Limb (tissue), 2 donors: ENCODE measurements at regions not wholly inside any gene's neighbourhood (a gene's known extent, or its start where the extent isn't known, plus 50 kb on each side); places are given as distances from the start of the nearest gene placed in this dataset.

Experiments
- DNase-seq, 2 donors: peaks; one replicate each; pipeline ENCODE4 v3.0.0-alpha.2; 2016; ENCODE audit errors: extremely low spot score in 2 of 2

- no peak for DNase-seq
Measured at GRCh38 chr13:91172160-91172559, 175.3 kb upstream of the MIR17HG start.

DNA sequence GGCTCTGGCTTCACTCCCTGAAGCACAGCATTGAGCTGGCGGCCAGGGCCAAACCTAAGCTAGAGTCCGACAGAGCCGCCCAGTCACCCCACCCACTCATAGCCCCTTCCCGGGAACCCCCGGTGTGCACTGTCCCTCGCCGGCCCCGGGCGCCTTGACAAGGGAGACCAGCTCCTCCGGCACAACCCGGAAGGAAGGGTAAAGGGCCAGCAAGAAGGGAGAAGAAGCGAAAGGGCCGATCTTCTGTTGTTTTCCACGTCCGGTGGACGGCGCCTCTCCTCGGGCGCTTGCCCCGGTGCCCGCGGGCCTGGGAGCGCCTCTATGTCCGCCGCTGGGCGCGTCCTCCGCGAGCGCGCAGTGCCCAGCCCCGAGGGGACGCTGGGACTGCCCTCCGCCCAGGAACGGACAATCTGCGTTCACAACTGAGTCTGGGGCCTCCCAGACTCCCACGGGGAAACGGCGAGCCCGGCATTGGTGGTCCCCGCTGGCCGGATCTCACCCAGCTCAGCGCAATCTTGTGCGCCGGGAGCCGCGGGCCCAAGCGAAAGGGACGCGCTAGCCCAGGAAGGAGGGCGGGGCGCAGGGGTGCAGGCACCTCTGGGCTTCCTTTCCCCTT, 172.5 kb upstream of the MIR17HG start:
- no peak for DNase-seq

- no peak for DNase-seq
Measured at GRCh38 chr13:91178099-91178498, 169.4 kb upstream of the MIR17HG start.

- no peak for DNase-seq
Measured at GRCh38 chr13:91181892-91182291, 165.6 kb upstream of the MIR17HG start.

- no peak for DNase-seq
Measured at GRCh38 chr13:91184244-91184926, 163.1 kb upstream of the MIR17HG start.

- DNase-seq, result peak in 1 of 2 donors; percentile 75
Measured at GRCh38 chr13:91185294-91185863, 162.1 kb upstream of the MIR17HG start.

DNA sequence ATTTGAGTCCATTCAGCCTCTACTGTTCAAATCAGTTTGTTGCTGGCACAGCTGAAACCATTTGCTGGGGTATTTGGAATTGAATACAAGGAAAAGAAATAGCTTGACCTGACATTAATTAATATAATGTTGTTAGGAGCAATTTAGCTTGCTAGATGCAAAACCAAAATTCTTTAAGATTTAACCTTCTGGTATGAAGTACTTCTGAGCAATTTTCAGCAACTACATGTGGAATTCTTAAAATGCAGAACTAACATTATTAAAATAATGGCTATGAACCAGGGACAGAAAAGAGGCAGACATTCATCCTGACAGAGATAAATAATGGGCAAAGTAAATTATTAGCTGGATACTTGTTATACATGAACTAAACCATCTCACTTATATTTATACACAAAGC, 160.0 kb upstream of the MIR17HG start:
- DNase-seq, result no peak

DNA sequence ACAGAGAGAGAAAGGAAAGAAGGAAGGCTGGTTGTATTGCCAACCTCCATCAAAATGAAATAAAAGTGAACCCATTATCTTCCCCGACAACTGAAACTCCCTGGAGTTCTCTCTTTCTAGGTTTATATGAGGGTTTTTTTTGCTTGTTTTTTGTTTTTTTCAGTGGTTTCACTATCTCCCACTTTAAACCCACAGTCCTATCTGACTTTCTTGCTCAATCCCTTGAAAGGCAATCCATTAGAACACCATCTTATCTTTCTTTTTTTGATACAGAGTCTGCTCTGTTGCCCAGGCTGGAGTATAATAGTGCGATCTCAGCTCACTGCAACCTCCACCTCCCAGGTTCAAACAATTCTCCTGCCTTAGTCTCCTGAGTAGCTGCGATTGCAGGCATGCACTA, 158.0 kb upstream of the MIR17HG start:
- no peak for DNase-seq

- DNase-seq, result no peak
Measured at GRCh38 chr13:91193358-91193757, 154.1 kb upstream of the MIR17HG start.

DNA sequence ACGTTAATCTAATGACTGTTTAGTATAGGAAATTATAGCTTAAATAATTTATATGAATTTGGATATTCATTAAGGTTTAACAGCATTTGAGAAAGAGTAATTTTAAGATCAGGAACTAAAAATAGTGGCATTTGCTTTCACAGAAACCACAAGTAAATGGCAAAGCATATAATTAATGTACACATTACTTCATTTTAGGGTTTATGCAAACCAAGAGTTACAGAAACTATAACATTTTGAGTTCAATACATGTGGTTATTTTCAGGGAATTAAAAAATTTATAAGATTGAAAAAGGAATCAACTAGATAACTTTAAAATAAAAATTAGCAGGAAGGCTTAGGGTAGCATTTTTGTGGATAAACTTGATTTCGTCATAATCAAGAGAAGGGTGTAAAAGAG, 151.7 kb upstream of the MIR17HG start:
- no peak for DNase-seq

- no peak for DNase-seq
Measured at GRCh38 chr13:91196958-91197357, 150.5 kb upstream of the MIR17HG start.

- no peak for DNase-seq
Measured at GRCh38 chr13:91199866-91200265, 147.6 kb upstream of the MIR17HG start.

GRCh38 chr13:91200486-91200885, 147.0 kb upstream of the MIR17HG start:
- DNase-seq, result no peak

- no peak for DNase-seq
Measured at GRCh38 chr13:91203430-91203829, 144.1 kb upstream of the MIR17HG start.

GRCh38 chr13:91207261-91207660, 140.2 kb upstream of the MIR17HG start:
- DNase-seq, result no peak

DNA sequence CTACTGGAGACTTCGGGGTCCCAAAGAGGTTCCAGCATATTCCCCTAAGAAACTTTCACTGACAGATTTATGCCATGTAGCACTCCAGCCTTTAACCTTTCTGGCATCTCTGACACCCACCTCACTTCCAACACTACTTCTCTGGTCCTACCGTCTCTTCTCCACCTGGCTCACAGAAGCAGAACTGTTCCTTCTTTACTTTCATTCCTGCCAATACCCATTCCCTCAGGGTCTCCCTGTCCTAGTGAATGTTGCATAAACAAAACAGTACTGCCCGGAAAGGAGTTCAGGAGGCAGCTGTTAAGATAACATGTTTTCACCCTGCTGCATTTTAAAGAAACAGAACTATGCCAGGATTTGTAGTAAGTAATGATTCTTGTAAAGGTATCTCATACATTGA, 136.0 kb upstream of the MIR17HG start:
- DNase-seq, result no peak

DNA sequence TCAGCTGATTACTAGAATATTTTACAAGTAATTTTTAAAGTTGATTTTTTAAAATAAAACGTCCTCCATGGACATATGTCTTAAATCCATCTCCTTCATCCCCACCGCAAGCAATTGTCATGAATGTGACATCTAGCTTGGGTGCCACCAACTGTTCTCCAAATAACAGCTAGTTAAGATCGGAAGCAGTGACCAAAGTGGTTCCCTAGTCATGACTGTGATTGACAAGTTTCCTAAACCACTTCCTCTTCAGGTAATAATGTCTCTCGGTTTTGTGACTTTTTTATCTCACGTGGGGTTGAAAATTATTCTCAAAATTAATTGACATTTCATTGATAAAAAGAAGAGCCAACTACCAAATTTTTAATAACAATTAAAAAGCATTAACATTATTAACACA, 135.3 kb upstream of the MIR17HG start:
- DNase-seq, result no peak

DNA sequence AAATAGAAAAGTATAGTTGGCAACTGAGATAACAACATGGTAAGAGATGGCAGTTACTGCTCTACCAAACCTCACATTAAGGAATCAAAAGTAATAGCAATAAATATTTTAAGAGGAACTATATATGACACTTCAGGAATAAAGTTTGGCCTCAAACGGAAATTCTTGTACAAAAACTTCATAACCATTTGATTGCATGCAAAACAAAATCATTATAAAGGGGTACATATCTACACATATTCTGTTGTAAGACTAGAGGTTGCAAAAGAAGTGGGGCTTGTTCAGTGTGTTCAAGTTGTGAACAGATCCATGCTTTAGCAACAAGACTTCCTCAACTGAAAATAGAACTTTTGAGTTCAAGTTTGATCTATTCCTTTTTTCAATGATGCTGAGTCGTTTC, 133.5 kb upstream of the MIR17HG start:
- DNase-seq, result no peak

GRCh38 chr13:91216928-91217700, 130.4 kb upstream of the MIR17HG start:
- no peak for DNase-seq

GRCh38 chr13:91219201-91219600, 128.3 kb upstream of the MIR17HG start:
- no peak for DNase-seq

GRCh38 chr13:91220872-91221271, 126.6 kb upstream of the MIR17HG start:
- DNase-seq, result no peak

GRCh38 chr13:91228108-91228507, 119.4 kb upstream of the MIR17HG start:
- no peak for DNase-seq
